Hepatocyte (in vitro differentiated cells): ENCODE measurements at regions not wholly inside any gene's neighbourhood (a gene's known extent, or its start where the extent isn't known, plus 50 kb on each side); places are given as distances from the start of the nearest gene placed in this dataset.

Source experiments
- DNase-seq: peaks from one replicate; pipeline ENCODE4 v3.0.0-alpha.2; 2016; ENCODE audit warnings: low spot score
- H2AFZ ChIP-seq: fragments of 200-600 bp; sonication (generic); 2 replicates; pipeline ENCODE4 v1.6.0; 2016; ENCODE audit warnings: antibody characterized with exemption, mild to moderate bottlenecking
- H3K27ac ChIP-seq: fragments of 200-600 bp; sonication (generic); 2 replicates; pipeline ENCODE4 v1.5.1; 2016; ENCODE audit warnings: mild to moderate bottlenecking
- H3K27me3 ChIP-seq: fragments of 200-600 bp; sonication (generic); 2 replicates; pipeline ENCODE4 v1.6.1; 2016
- H3K36me3 ChIP-seq: fragments of 200-600 bp; sonication (generic); replicated peaks from 2 replicates; pipeline ENCODE4 v1.5.1; 2016; ENCODE audit warnings: low read depth; ENCODE audit not compliant: insufficient read depth
- H3K4me1 ChIP-seq: fragments of 200-600 bp; sonication (generic); 2 replicates; pipeline ENCODE4 v1.5.1; 2016; ENCODE audit warnings: mild to moderate bottlenecking, moderate library complexity; ENCODE audit not compliant: insufficient read depth
- H3K4me2 ChIP-seq: fragments of 200-600 bp; sonication (generic); 2 replicates; pipeline ENCODE4 v1.6.0; 2016
- H3K4me3 ChIP-seq: fragments of 200-600 bp; sonication (generic); 2 replicates; pipeline ENCODE4 v1.5.1; 2016; ENCODE audit warnings: mild to moderate bottlenecking
- H3K79me2 ChIP-seq: fragments of 200-600 bp; sonication (generic); 2 replicates; pipeline ENCODE4 v1.6.0; 2017; ENCODE audit warnings: mild to moderate bottlenecking
- H3K9me2 ChIP-seq: fragments of 200-600 bp; sonication (generic); replicated peaks from 2 replicates; pipeline ENCODE4 v1.6.0; 2017; ENCODE audit warnings: mild to moderate bottlenecking; ENCODE audit not compliant: insufficient read depth
- H3K9me3 ChIP-seq: fragments of 200-600 bp; sonication (generic); 2 replicates; pipeline ENCODE4 v1.5.1; 2016; ENCODE audit warnings: low read depth, mild to moderate bottlenecking
- H4K20me1 ChIP-seq: fragments of 200-600 bp; sonication (generic); 2 replicates; pipeline ENCODE4 v1.6.0; 2016; ENCODE audit warnings: mild to moderate bottlenecking; ENCODE audit not compliant: insufficient read depth, poor library complexity, severe bottlenecking
- EZH2 ChIP-seq: fragments of 200-600 bp; sonication (generic); IDR thresholded peaks from 2 replicates; pipeline ENCODE4 v1.6.1; 2016; ENCODE audit warnings: antibody characterized with exemption, mild to moderate bottlenecking, borderline replicate concordance
- EZH2phosphoT487 ChIP-seq: fragments of 200-600 bp; sonication (generic); IDR thresholded peaks from one replicate; pipeline ENCODE4 v1.6.1; 2018; ENCODE audit warnings: antibody characterized with exemption, mild to moderate bottlenecking, low read depth, moderate library complexity; ENCODE audit not compliant: unreplicated experiment, severe bottlenecking
- WGBS: methylation state at CpG from one replicate; pipeline ENCODE4 v1.1.6; 2016; ENCODE audit warnings: low lambda C conversion rate; ENCODE audit errors: missing lambda C conversion rate; 5-methylcytosine and 5-hydroxymethylcytosine counted together
- TF ChIP-seq, protein P1 (sequence below): fragments of 200-600 bp; sonication (generic); IDR thresholded peaks from 2 replicates; pipeline ENCODE4 v1.5.1; 2016; ENCODE audit warnings: antibody characterized with exemption, mild to moderate bottlenecking; ENCODE audit not compliant: poor library complexity

DNA sequence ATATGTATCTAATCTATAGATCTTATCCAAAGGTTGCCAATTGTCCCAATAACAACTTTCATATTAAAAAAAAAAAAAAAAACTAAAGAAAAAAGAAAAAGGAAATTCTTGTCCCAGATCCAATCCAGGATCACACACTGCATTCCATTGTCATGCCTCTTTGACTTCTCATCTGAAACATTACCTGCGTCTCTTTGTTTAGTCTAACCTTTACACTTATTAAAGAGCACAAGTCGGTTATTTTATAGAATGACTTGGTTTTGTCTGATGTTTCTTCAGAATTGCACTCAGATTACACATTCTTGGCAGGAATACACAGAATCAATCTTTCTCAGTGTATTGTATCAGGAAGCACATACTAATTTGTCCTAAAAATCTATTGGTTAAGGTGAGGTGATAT is 392.5 kb upstream of the KLHL29 start:
- H3K27ac ChIP-seq = no peak overlapping the region

DNA sequence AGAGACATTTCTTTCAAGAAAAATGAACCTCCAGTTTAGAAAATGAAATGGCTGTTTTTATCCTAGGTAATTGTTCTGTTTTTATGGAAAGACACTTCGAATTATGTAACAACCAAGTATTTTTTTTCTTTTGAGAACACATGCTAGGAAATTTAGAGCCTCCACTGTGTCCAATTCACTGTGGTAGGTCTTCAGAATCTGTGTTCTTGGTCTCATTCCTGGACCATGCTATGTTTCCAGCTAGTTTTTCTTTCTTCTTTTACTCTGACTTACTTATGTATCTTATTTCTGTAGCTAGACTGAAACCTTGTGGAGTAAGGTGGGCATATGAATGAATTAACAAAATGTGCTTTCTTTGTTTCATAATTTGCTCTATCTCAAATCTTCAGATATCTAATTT is 391.7 kb upstream of the KLHL29 start:
- no peak overlapping the region for H3K27ac ChIP-seq
- 97% methylated on average over 1 of the region's 1 CpG for WGBS
- no peaks in the 10 kb centered on the region for H3K4me1 ChIP-seq
- H2AFZ ChIP-seq = no peak overlapping the region
- no peak overlapping the region for H3K4me2 ChIP-seq
- H4K20me1 ChIP-seq = no peaks in the 10 kb centered on the region
- no peaks in the 10 kb centered on the region for H3K27me3 ChIP-seq
- no peaks in the 10 kb centered on the region for H3K9me3 ChIP-seq
- no peak for TF ChIP-seq EZH2phosphoT487
- TF ChIP-seq, protein P1, sequence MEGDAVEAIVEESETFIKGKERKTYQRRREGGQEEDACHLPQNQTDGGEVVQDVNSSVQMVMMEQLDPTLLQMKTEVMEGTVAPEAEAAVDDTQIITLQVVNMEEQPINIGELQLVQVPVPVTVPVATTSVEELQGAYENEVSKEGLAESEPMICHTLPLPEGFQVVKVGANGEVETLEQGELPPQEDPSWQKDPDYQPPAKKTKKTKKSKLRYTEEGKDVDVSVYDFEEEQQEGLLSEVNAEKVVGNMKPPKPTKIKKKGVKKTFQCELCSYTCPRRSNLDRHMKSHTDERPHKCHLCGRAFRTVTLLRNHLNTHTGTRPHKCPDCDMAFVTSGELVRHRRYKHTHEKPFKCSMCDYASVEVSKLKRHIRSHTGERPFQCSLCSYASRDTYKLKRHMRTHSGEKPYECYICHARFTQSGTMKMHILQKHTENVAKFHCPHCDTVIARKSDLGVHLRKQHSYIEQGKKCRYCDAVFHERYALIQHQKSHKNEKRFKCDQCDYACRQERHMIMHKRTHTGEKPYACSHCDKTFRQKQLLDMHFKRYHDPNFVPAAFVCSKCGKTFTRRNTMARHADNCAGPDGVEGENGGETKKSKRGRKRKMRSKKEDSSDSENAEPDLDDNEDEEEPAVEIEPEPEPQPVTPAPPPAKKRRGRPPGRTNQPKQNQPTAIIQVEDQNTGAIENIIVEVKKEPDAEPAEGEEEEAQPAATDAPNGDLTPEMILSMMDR = no peak
- TF ChIP-seq EZH2 = no peak
- no peaks in the 10 kb centered on the region for H3K79me2 ChIP-seq
- no peak overlapping the region for H3K4me3 ChIP-seq
- H3K36me3 ChIP-seq = no peaks in the 10 kb centered on the region
- no peaks in the 10 kb centered on the region for H3K9me2 ChIP-seq
- DNase-seq = no peak

More for the DNA sequence above, 392.5 kb upstream of the KLHL29 start:
- Histone ChIP-seq H3K27me3 (no peaks in the 10 kb centered on the region), H4K20me1 (no peaks in the 10 kb centered on the region), H3K9me3 (no peaks in the 10 kb centered on the region), H3K4me2 (no peak overlapping the region), H3K79me2 (no peaks in the 10 kb centered on the region), H3K4me3 (no peak overlapping the region), H2AFZ (no peak overlapping the region), H3K36me3 (no peaks in the 10 kb centered on the region), H3K4me1 (no peaks in the 10 kb centered on the region), H3K9me2 (no peaks in the 10 kb centered on the region)
- no peak for DNase-seq
- TF ChIP-seq, protein P1 = no peak
- TF ChIP-seq EZH2phosphoT487 = no peak
- TF ChIP-seq EZH2 = no peak
- WGBS = 52% methylated on average over 2 of the region's 2 CpGs

DNA sequence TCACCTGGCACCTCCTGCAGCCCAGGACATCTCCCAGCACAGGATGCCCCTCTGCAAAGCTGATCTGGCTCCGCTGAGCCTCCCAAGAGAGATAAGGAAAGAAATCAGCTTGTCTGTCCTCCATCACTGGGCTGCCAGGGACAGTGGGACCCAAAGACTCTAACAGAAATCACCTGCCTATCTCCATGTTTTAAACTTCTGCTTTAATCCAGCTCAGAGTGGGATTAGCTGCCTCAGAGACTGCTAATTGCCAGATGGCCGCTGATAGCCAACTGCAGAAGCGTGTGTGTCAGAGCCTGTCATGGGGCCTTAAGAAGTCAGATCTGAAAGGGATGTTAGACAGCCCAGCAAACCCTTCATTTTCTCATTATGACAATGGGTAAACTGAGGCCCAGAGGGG is 389.4 kb upstream of the KLHL29 start:
- WGBS = 57% methylated on average over 3 of the region's 3 CpGs
- DNase-seq = no peak

More for the DNA sequence above, 389.4 kb upstream of the KLHL29 start:
- Histone ChIP-seq H2AFZ (no peak overlapping the region), H3K4me1 (no peaks in the 10 kb centered on the region), H3K79me2 (no peaks in the 10 kb centered on the region), H3K36me3 (no peaks in the 10 kb centered on the region), H3K9me3 (no peaks in the 10 kb centered on the region), H4K20me1 (no peaks in the 10 kb centered on the region), H3K9me2 (no peaks in the 10 kb centered on the region), H3K4me3 (no peak overlapping the region), H3K4me2 (no peak overlapping the region), H3K27me3 (no peaks in the 10 kb centered on the region), H3K27ac (no peak overlapping the region)
- TF ChIP-seq, protein P1 = no peak
- TF ChIP-seq EZH2 = no peak
- TF ChIP-seq EZH2phosphoT487 = no peak
